HEK293 (cell line): ENCODE measurements at regions not wholly inside any gene's neighbourhood (a gene's known extent, or its start where the extent isn't known, plus 50 kb on each side); places are given as distances from the start of the nearest gene placed in this dataset.

ENCODE experiments used
- CTCF ChIA-PET: fragments of 350-600 bp; formaldehyde crosslinking; extraction: SDS; loops from one replicate; lab custom pipeline; 2021; ENCODE audit warnings: antibody characterized with exemption; lab: Yijun Ruan, JAX
- POLR2A ChIA-PET: fragments of 300-600 bp; formaldehyde crosslinking; extraction: SDS; loops from one replicate; lab custom pipeline; 2020; ENCODE audit warnings: antibody characterized with exemption, inconsistent platforms; lab: Yijun Ruan, JAX
- H3K27ac ChIP-seq: fragments of 200-500 bp; sonication (Bioruptor generic); 2 replicates; pipeline ENCODE4 v1.5.1; 2014; ENCODE audit warnings: low read depth, low read length, control low read depth, inconsistent platforms; ENCODE audit errors: extremely low read depth
- H3K36me3 ChIP-seq, 2 experiments: fragments of 200-500 bp in 1 of 2; sonication (Bioruptor generic) in 1 of 2; 1 replicate in 1 of 2; 2 replicates in 1 of 2; pipeline ENCODE4 v1.5.1; 2014 to 2017; ENCODE audit warnings: inconsistent platforms in 2 of 2, low read length in 2 of 2; ENCODE audit not compliant: control insufficient read depth in 2 of 2, insufficient read depth in 1 of 2
- H3K4me1 ChIP-seq: fragments of 200-500 bp; sonication (Bioruptor generic); 2 replicates; pipeline ENCODE4 v1.5.1; 2014; ENCODE audit warnings: mild to moderate bottlenecking, low read length, inconsistent platforms; ENCODE audit not compliant: control insufficient read depth, insufficient read depth
- H3K4me3 ChIP-seq: 2 replicates; pipeline ENCODE4 v1.5.1; 2011; ENCODE audit warnings: low read depth, mild to moderate bottlenecking, control low read depth, low read length, moderate library complexity
- H3K9me3 ChIP-seq: fragments of 200-500 bp; sonication (Bioruptor generic); 2 replicates; pipeline ENCODE4 v1.5.1; 2014; ENCODE audit warnings: low read depth, low read length, inconsistent platforms; ENCODE audit not compliant: control insufficient read depth, insufficient read depth
- GLIS1 ChIP-seq: fragments of 450-650 bp; formaldehyde crosslinking; IDR thresholded peaks from 2 replicates; pipeline ENCODE4 v1.5.1; 2016; ENCODE audit warnings: missing biosample characterization, missing genetic modification characterization
- GLIS2 ChIP-seq: fragments of 450-650 bp; formaldehyde crosslinking; IDR thresholded peaks from 2 replicates; pipeline ENCODE4 v1.5.1; 2016; ENCODE audit warnings: missing biosample characterization, missing genetic modification characterization
- KLF1 ChIP-seq: fragments of 450-650 bp; formaldehyde crosslinking; IDR thresholded peaks from 2 replicates; pipeline ENCODE4 v1.5.1; 2016; ENCODE audit warnings: missing biosample characterization, missing genetic modification characterization
- OSR2 ChIP-seq: fragments of 450-650 bp; formaldehyde crosslinking; IDR thresholded peaks from 2 replicates; pipeline ENCODE4 v1.5.1; 2016; ENCODE audit warnings: missing biosample characterization, missing genetic modification characterization
- SP3 ChIP-seq: fragments of 450-650 bp; formaldehyde crosslinking; IDR thresholded peaks from 2 replicates; pipeline ENCODE4 v1.5.1; 2016; ENCODE audit warnings: missing biosample characterization, missing genetic modification characterization
- TRIM28 ChIP-seq: IDR thresholded peaks from 2 replicates; pipeline ENCODE4 v1.6.1; 2011; ENCODE audit warnings: low read length, control low read depth, borderline replicate concordance
- YY1 ChIP-seq: fragments of 450-650 bp; formaldehyde crosslinking; IDR thresholded peaks from 2 replicates; pipeline ENCODE4 v1.5.1; 2018; ENCODE audit warnings: missing biosample characterization, missing genetic modification characterization
- ZBTB8A ChIP-seq: fragments of 450-650 bp; formaldehyde crosslinking; IDR thresholded peaks from 2 replicates; pipeline ENCODE4 v1.5.1; 2016; ENCODE audit warnings: missing biosample characterization, missing genetic modification characterization
- ZFP37 ChIP-seq: fragments of 450-650 bp; formaldehyde crosslinking; IDR thresholded peaks from 2 replicates; pipeline ENCODE4 v1.5.1; 2016; ENCODE audit warnings: missing biosample characterization, missing genetic modification characterization
- ZFP69B ChIP-seq: fragments of 450-650 bp; formaldehyde crosslinking; IDR thresholded peaks from 2 replicates; pipeline ENCODE4 v1.5.1; 2016; ENCODE audit warnings: missing biosample characterization, missing genetic modification characterization
- ZNF121 ChIP-seq: fragments of 450-650 bp; formaldehyde crosslinking; IDR thresholded peaks from 2 replicates; pipeline ENCODE4 v1.5.1; 2016; ENCODE audit warnings: missing biosample characterization, missing genetic modification characterization
- ZNF138 ChIP-seq: fragments of 450-650 bp; formaldehyde crosslinking; IDR thresholded peaks from 2 replicates; pipeline ENCODE4 v1.5.1; 2016; ENCODE audit warnings: missing biosample characterization, missing genetic modification characterization, borderline replicate concordance
- ZNF146 ChIP-seq: fragments of 450-650 bp; formaldehyde crosslinking; IDR thresholded peaks from 2 replicates; pipeline ENCODE4 v1.5.1; 2016; ENCODE audit warnings: missing biosample characterization, missing genetic modification characterization
- ZNF223 ChIP-seq: fragments of 450-650 bp; formaldehyde crosslinking; IDR thresholded peaks from 2 replicates; pipeline ENCODE4 v1.5.1; 2016; ENCODE audit warnings: missing biosample characterization, missing genetic modification characterization
- ZNF24 ChIP-seq: fragments of 450-650 bp; formaldehyde crosslinking; IDR thresholded peaks from 2 replicates; pipeline ENCODE4 v1.5.1; 2016; ENCODE audit warnings: missing biosample characterization, missing genetic modification characterization
- ZNF274 ChIP-seq, 2 experiments: fragments of 200-500 bp in 1 of 2; fragments of 450-650 bp in 1 of 2; sonication (Bioruptor generic) in 1 of 2; formaldehyde crosslinking in 1 of 2; IDR thresholded peaks; 2 replicates each; pipeline versions ENCODE4 v1.5.1 to v1.6.1; 2014 to 2016; ENCODE audit warnings: borderline replicate concordance in 1 of 2, inconsistent platforms in 1 of 2, low read length in 1 of 2, missing biosample characterization in 1 of 2, missing genetic modification characterization in 1 of 2
- ZNF292 ChIP-seq: fragments of 450-650 bp; formaldehyde crosslinking; IDR thresholded peaks from 2 replicates; pipeline ENCODE4 v1.5.1; 2016; ENCODE audit warnings: low read depth, missing biosample characterization, missing genetic modification characterization, borderline replicate concordance
- ZNF404 ChIP-seq: fragments of 450-650 bp; formaldehyde crosslinking; IDR thresholded peaks from 2 replicates; pipeline ENCODE4 v1.5.1; 2017; ENCODE audit warnings: missing biosample characterization, missing genetic modification characterization
- ZNF426 ChIP-seq: fragments of 450-650 bp; formaldehyde crosslinking; IDR thresholded peaks from 2 replicates; pipeline ENCODE4 v1.5.1; 2017; ENCODE audit warnings: missing biosample characterization, missing genetic modification characterization, mild to moderate bottlenecking, inconsistent platforms, moderate library complexity
- ZNF473 ChIP-seq: fragments of 450-650 bp; formaldehyde crosslinking; IDR thresholded peaks from 2 replicates; pipeline ENCODE4 v1.5.1; 2017; ENCODE audit warnings: missing biosample characterization, missing genetic modification characterization
- ZNF529 ChIP-seq: fragments of 450-650 bp; formaldehyde crosslinking; IDR thresholded peaks from 2 replicates; pipeline ENCODE4 v1.5.1; 2017; ENCODE audit warnings: missing genetic modification characterization, missing biosample characterization; ENCODE audit not compliant: insufficient replicate concordance
- ZNF555 ChIP-seq: fragments of 450-650 bp; formaldehyde crosslinking; conservative IDR thresholded peaks from 2 replicates; pipeline ENCODE4 v1.5.1; 2017; ENCODE audit warnings: missing biosample characterization, mild to moderate bottlenecking, missing genetic modification characterization, inconsistent platforms
- ZNF624 ChIP-seq: fragments of 450-650 bp; formaldehyde crosslinking; IDR thresholded peaks from 2 replicates; pipeline ENCODE4 v1.5.1; 2017; ENCODE audit warnings: missing biosample characterization, missing genetic modification characterization
- ZNF837 ChIP-seq: fragments of 450-650 bp; formaldehyde crosslinking; IDR thresholded peaks from 2 replicates; pipeline ENCODE4 v1.5.1; 2016; ENCODE audit warnings: missing biosample characterization, missing genetic modification characterization
- TF ChIP-seq, protein P1 (sequence below): fragments of 450-650 bp; formaldehyde crosslinking; IDR thresholded peaks from 2 replicates; pipeline ENCODE4 v1.5.1; 2016; ENCODE audit warnings: missing biosample characterization, missing genetic modification characterization
- TF ChIP-seq, protein P2 (sequence below): fragments of 450-650 bp; formaldehyde crosslinking; IDR thresholded peaks from 2 replicates; pipeline ENCODE4 v1.5.1; 2016; ENCODE audit warnings: missing biosample characterization, missing genetic modification characterization
- TF ChIP-seq, protein P3 (sequence below): fragments of 450-650 bp; formaldehyde crosslinking; IDR thresholded peaks from 2 replicates; pipeline ENCODE4 v1.5.1; 2016; ENCODE audit warnings: missing biosample characterization, missing genetic modification characterization

DNA sequence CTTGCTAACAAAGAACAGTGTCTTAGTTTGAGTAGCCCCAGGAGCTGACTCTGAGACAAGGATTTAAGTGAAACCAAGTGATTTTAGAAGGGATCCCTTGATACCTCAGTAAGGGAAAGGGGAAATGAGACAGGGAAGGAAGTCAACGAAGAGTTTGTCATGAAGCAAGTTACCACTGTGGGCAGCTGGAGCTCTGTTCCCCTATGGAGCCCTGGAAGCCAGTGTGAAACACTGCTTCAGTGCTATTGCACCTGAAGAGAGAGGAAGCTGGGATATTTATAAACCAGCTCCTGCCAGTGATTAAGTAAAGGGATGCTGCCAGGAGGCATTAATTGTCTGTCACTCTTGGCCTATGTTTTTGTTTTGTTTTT is 58.9 kb upstream of the WAPL start (continued):
- TF ChIP-seq, protein P1, sequence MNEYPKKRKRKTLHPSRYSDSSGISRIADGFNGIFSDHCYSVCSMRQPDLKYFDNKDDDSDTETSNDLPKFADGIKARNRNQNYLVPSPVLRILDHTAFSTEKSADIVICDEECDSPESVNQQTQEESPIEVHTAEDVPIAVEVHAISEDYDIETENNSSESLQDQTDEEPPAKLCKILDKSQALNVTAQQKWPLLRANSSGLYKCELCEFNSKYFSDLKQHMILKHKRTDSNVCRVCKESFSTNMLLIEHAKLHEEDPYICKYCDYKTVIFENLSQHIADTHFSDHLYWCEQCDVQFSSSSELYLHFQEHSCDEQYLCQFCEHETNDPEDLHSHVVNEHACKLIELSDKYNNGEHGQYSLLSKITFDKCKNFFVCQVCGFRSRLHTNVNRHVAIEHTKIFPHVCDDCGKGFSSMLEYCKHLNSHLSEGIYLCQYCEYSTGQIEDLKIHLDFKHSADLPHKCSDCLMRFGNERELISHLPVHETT (tag by site-specific recombination): no peak
- TF ChIP-seq YY1 (tag by site-specific recombination): no peak
- TF ChIP-seq SP3 (tag by site-specific recombination): no peak
- no peak for TF ChIP-seq ZNF121

DNA sequence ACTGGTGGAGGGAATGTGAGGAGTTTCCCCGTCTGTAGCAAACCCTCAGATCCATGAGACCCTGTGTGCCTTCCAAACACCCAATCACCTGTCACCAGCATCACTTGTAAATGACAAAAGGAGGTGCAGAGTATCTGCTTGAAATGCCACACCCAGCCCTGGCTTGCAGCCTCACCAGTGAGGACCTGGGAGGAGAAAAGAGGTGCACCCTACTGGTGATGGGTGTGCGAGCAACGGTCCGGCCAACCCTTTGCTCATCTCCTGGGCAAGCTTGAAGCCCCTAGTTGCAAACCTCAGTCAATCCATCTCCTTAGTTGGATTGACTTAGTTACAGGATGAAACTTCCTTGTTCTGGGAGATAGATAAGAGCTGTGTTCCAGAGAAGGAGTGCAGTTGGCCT is 62.4 kb upstream of the WAPL start:
- H3K4me3 ChIP-seq: no peak overlapping the region
- no peak overlapping the region for H3K27ac ChIP-seq
- ChIA-PET CTCF (interaction anchor here (0.6 to 2.0 kb wide), 6 partner anchors 9 to 206 kb away, joined by 3 to 14 read pairs (median 4); no protein-coding TSS in a partner anchor), POLR2A (interaction anchor here (0.7 kb wide), 1 partner anchor 217 kb away, joined by 3 read pairs; the partner anchor contains the start of gene GRID1)
- TF ChIP-seq, protein P2, sequence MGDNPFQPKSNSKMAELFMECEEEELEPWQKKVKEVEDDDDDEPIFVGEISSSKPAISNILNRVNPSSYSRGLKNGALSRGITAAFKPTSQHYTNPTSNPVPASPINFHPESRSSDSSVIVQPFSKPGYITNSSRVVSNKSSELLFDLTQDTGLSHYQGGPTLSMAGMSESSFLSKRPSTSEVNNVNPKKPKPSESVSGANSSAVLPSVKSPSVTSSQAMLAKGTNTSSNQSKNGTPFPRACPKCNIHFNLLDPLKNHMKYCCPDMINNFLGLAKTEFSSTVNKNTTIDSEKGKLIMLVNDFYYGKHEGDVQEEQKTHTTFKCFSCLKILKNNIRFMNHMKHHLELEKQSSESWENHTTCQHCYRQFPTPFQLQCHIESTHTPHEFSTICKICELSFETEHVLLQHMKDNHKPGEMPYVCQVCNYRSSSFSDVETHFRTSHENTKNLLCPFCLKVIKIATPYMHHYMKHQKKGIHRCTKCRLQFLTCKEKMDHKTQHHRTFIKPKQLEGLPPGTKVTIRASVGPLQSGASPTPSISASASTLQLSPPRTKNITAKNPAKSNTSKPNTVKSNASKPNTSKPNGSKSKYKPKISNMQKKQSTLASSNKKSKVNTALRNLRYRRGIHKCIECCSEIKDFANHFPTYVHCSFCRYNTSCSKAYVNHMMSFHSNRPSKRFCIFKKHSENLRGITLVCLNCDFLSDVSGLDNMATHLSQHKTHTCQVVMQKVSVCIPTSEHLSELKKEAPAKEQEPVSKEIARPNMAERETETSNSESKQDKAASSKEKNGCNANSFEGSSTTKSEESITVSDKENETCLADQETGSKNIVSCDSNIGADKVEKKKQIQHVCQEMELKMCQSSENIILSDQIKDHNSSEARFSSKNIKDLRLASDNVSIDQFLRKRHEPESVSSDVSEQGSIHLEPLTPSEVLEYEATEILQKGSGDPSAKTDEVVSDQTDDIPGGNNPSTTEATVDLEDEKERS (tag by site-specific recombination): no peak
- peak; percentile 46 for TF ChIP-seq KLF1
- no peaks in the 10 kb centered on the region for H3K9me3 ChIP-seq
- no peaks in the 10 kb centered on the region for H3K4me1 ChIP-seq
- H3K36me3 ChIP-seq: no peaks in the 10 kb centered on the region

DNA sequence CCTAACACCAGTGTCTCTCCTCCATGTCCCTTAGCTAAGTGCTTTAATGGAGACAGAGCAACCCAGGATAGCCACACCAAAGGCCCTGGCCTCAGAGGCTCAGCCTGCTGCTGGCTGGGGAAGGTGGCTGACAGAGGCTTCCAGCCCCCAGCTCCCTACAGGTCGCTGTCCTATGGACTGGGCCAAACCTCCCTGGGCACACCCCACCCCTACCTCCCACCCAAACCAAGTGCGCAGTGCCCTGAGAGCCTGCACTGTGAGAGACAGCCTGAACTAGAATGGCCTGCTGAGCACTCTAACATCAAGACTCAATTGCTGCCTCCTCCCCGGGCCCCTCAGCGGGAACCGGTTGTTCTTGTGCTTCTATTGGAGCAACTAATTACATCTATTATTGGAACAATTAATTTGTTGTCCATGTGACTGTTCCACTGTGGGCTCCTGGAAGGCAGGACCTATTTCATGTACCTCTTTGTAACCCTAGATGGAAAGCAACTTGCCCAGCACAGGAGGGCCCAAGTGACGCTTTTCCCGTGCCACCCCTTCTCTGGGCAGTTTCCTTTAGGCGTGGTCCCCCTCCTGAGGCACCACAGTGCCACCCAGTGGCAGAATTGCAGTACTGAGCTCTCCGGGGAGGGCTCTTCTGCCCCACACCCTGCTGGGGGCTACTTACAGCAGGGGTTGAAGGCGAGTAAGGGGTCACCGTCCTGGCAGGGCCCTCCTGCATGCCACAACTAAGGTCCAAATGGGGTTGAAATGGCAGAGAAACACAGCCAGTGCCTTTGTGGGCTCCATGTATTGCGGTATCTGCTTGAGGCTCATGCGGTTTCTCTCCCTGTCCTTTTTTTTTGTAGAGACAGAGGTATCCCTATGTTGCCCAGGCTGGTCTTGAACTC is 63.7 kb upstream of the WAPL start:
- no peaks in the 10 kb centered on the region for H3K9me3 ChIP-seq
- no peaks in the 10 kb centered on the region for H3K36me3 ChIP-seq
- ChIA-PET CTCF (interaction anchor here (0.5 to 2.0 kb wide), 24 partner anchors 9 to 1838 kb away, joined by 3 to 14 read pairs (median 3); no protein-coding TSS in a partner anchor), POLR2A (interaction anchor here (1.0 kb wide), 1 partner anchor 185 kb away, joined by 14 read pairs; no protein-coding TSS in a partner anchor)
- H3K4me3 ChIP-seq: no peak overlapping the region
- no peak overlapping the region for H3K27ac ChIP-seq
- no peaks in the 10 kb centered on the region for H3K4me1 ChIP-seq
- TF ChIP-seq ZNF146 (tag by site-specific recombination) (no peak), ZNF274 (IDR thresholded peaks at IDR 0.05; ENCODE audit: low read length) (no peak), ZNF274 (tag by site-specific recombination; IDR thresholded peaks at IDR 0.05; ENCODE audit: borderline replicate concordance) (no peak), ZNF473 (tag by site-specific recombination) (no peak), ZNF24 (tag by site-specific recombination) (no peak), ZFP37 (tag by site-specific recombination) (no peak), ZNF426 (tag by site-specific recombination) (no peak), ZNF404 (tag by site-specific recombination) (no peak), ZNF624 (tag by site-specific recombination) (no peak), ZNF292 (tag by site-specific recombination) (no peak), ZFP69B (tag by site-specific recombination) (no peak), ZNF138 (tag by site-specific recombination) (no peak), ZNF223 (tag by site-specific recombination) (peak; percentile 43; the same call in 1 of the 2 replicates), ZNF837 (tag by site-specific recombination) (no peak), TRIM28 (no peak; the same call in 1 of the 2 replicates), GLIS2 (peak; percentile 79), ZNF555 (tag by site-specific recombination) (no peak), ZBTB8A (tag by site-specific recombination) (peak; percentile 45; the same call in 1 of the 2 replicates), GLIS1 (tag by site-specific recombination) (peak; percentile 78), ZNF529 (tag by site-specific recombination) (no peak), OSR2 (tag by site-specific recombination) (no peak)
- TF ChIP-seq, protein P3, sequence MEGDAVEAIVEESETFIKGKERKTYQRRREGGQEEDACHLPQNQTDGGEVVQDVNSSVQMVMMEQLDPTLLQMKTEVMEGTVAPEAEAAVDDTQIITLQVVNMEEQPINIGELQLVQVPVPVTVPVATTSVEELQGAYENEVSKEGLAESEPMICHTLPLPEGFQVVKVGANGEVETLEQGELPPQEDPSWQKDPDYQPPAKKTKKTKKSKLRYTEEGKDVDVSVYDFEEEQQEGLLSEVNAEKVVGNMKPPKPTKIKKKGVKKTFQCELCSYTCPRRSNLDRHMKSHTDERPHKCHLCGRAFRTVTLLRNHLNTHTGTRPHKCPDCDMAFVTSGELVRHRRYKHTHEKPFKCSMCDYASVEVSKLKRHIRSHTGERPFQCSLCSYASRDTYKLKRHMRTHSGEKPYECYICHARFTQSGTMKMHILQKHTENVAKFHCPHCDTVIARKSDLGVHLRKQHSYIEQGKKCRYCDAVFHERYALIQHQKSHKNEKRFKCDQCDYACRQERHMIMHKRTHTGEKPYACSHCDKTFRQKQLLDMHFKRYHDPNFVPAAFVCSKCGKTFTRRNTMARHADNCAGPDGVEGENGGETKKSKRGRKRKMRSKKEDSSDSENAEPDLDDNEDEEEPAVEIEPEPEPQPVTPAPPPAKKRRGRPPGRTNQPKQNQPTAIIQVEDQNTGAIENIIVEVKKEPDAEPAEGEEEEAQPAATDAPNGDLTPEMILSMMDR (tag by site-specific recombination): peak; percentile 80
